ENCODE measurements at regions not wholly inside any gene's neighbourhood (a gene's known extent, or its start where the extent isn't known, plus 50 kb on each side); places are given as distances from the start of the nearest gene placed in this dataset.

GRCh38 chr7:24141874-24142509, 142.0 kb upstream of the NPY start:
- TF ChIP-seq CTCF (IDR thresholded peaks at IDR 0.05) = no peak
- Histone ChIP-seq H3K27ac (no peak overlapping the region), H3K4me3 (no peak overlapping the region), H3K36me3 (no peaks in the 10 kb centered on the region), H3K4me1 (no peaks in the 10 kb centered on the region), H3K9me3 (no peaks in the 10 kb centered on the region), H3K27me3 (no peaks in the 10 kb centered on the region)
- no peak for DNase-seq
- intact Hi-C loops (cut with DNase I; ENCODE audit: low total_unique reads) = no loop called here

- intact Hi-C loops (cut with DNase I; ENCODE audit: low total_unique reads) = no loop called here
- no peak for TF ChIP-seq CTCF (IDR thresholded peaks at IDR 0.05)
- H3K9me3 ChIP-seq = no peaks in the 10 kb centered on the region
- no peaks in the 10 kb centered on the region for H3K4me1 ChIP-seq
- no peak overlapping the region for H3K27ac ChIP-seq
- no peak overlapping the region for H3K4me3 ChIP-seq
- no peaks in the 10 kb centered on the region for H3K27me3 ChIP-seq
- H3K36me3 ChIP-seq = no peaks in the 10 kb centered on the region
- DNase-seq = no peak
Observed at GRCh38 chr7:24143547-24143946, 140.4 kb upstream of the NPY start.

GRCh38 chr7:24151944-24152343, 132.0 kb upstream of the NPY start:
- intact Hi-C loops (cut with DNase I; ENCODE audit: low total_unique reads) = no loop called here

GRCh38 chr7:24152356-24152755, 131.6 kb upstream of the NPY start:
- no peaks in the 10 kb centered on the region for H3K4me1 ChIP-seq
- no peak overlapping the region for H3K4me3 ChIP-seq
- no peak for TF ChIP-seq CTCF (IDR thresholded peaks at IDR 0.05)
- intact Hi-C loops (cut with DNase I; ENCODE audit: low total_unique reads) = no loop called here
- H3K27me3 ChIP-seq = no peaks in the 10 kb centered on the region
- no peaks in the 10 kb centered on the region for H3K36me3 ChIP-seq
- peaks cover 0 to 8% (median 0%) of the 10 kb centered on the region in 3 donors for H3K9me3 ChIP-seq
- no peak overlapping the region for H3K27ac ChIP-seq
- no peak for DNase-seq

More at GRCh38 chr7:24151944-24152343, 132.0 kb upstream of the NPY start:
- no peak for TF ChIP-seq CTCF (IDR thresholded peaks at IDR 0.05)
- Histone ChIP-seq H3K27me3 (no peaks in the 10 kb centered on the region), H3K36me3 (no peaks in the 10 kb centered on the region), H3K27ac (no peak overlapping the region), H3K4me1 (no peaks in the 10 kb centered on the region), H3K9me3 (peaks cover 0 to 8% (median 0%) of the 10 kb centered on the region in 3 donors), H3K4me3 (no peak overlapping the region)
- no peak for DNase-seq

- no peak overlapping the region for H3K4me3 ChIP-seq
- intact Hi-C loops (cut with DNase I; ENCODE audit: low total_unique reads) = no loop called here
- H3K27ac ChIP-seq = no peak overlapping the region
- no peaks in the 10 kb centered on the region for H3K27me3 ChIP-seq
- no peak for TF ChIP-seq CTCF (IDR thresholded peaks at IDR 0.05)
- no peak for DNase-seq
- H3K9me3 ChIP-seq = peaks cover 0 to 8% (median 0%) of the 10 kb centered on the region in 3 donors
- H3K36me3 ChIP-seq = no peaks in the 10 kb centered on the region
- no peaks in the 10 kb centered on the region for H3K4me1 ChIP-seq
Observed at GRCh38 chr7:24152877-24153472, 131.0 kb upstream of the NPY start.

All from tibial artery (tissue), 4 donors.